ENCODE measurements at regions not wholly inside any gene's neighbourhood (a gene's known extent, or its start where the extent isn't known, plus 50 kb on each side); places are given as distances from the start of the nearest gene placed in this dataset.

DNA sequence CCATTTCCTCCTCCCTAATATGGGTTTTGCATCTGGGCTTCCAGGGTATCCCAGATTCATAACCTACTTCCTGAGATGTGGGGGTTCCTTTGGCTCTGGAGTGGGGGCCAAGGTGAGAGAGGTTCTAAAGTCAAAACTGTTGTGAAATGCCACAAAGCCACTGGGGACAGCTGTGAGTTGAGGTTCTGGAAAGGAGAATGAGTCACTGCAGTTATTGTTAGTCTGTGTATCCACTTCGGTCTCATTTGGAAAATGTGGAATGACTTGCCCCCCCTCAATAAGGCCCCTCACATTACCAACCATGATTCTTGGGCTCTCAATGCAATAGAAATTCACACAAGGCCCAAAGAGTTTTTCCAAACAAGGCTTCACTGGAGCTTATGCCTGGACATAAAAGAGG lies 51.1 kb upstream of the LGALSL start:
- no peak for ATAC-seq
- TF ChIP-seq ESRRG (CRISPR knock-in tag; IDR thresholded peaks at IDR 0.05) (no peak), PATZ1 (CRISPR knock-in tag; IDR thresholded peaks at IDR 0.05; ENCODE audit: borderline replicate concordance) (no peak), BACH2 (CRISPR knock-in tag; IDR thresholded peaks at IDR 0.05; ENCODE audit: borderline replicate concordance) (no peak), ZC3H10 (CRISPR knock-in tag; IDR thresholded peaks at IDR 0.05) (no peak), TCF4 (CRISPR knock-in tag; IDR thresholded peaks at IDR 0.05; ENCODE audit: borderline replicate concordance) (no peak)

- no peak for ATAC-seq
- TF ChIP-seq OSR1 (CRISPR knock-in tag; IDR thresholded peaks at IDR 0.05) (no peak), CSDC2 (CRISPR knock-in tag; IDR thresholded peaks at IDR 0.05) (no peak), BACH2 (CRISPR knock-in tag; IDR thresholded peaks at IDR 0.05; ENCODE audit: borderline replicate concordance) (no peak), ZFP30 (CRISPR knock-in tag; IDR thresholded peaks at IDR 0.05) (no peak), ZNF565 (CRISPR knock-in tag; conservative IDR thresholded peaks at IDR 0.05; ENCODE audit: low read depth) (no peak), POU6F1 (CRISPR knock-in tag; IDR thresholded peaks at IDR 0.05; ENCODE audit: borderline replicate concordance, low read depth) (no peak), ZNF8 (CRISPR knock-in tag; IDR thresholded peaks at IDR 0.05) (no peak), TSHZ2 (CRISPR knock-in tag; IDR thresholded peaks at IDR 0.05) (no peak), ARNTL (CRISPR knock-in tag; IDR thresholded peaks at IDR 0.05; ENCODE audit: borderline replicate concordance, low read depth) (no peak), TOX (CRISPR knock-in tag; IDR thresholded peaks at IDR 0.05; ENCODE audit: borderline replicate concordance) (no peak), ZC3H10 (CRISPR knock-in tag; IDR thresholded peaks at IDR 0.05) (no peak), PATZ1 (CRISPR knock-in tag; IDR thresholded peaks at IDR 0.05; ENCODE audit: borderline replicate concordance) (no peak), ESRRG (CRISPR knock-in tag; IDR thresholded peaks at IDR 0.05) (no peak), ISL1 (CRISPR knock-in tag; IDR thresholded peaks at IDR 0.05) (no peak), ZNF70 (CRISPR knock-in tag; IDR thresholded peaks at IDR 0.05) (no peak), ZFP3 (CRISPR knock-in tag; IDR thresholded peaks at IDR 0.05) (no peak)
- TF ChIP-seq, protein P1, sequence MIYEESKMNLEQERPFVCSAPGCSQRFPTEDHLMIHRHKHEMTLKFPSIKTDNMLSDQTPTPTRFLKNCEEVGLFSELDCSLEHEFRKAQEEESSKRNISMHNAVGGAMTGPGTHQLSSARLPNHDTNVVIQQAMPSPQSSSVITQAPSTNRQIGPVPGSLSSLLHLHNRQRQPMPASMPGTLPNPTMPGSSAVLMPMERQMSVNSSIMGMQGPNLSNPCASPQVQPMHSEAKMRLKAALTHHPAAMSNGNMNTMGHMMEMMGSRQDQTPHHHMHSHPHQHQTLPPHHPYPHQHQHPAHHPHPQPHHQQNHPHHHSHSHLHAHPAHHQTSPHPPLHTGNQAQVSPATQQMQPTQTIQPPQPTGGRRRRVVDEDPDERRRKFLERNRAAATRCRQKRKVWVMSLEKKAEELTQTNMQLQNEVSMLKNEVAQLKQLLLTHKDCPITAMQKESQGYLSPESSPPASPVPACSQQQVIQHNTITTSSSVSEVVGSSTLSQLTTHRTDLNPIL (CRISPR knock-in tag; IDR thresholded peaks at IDR 0.05; ENCODE audit: low read depth) = no peak
These were observed 50.5 kb upstream of the LGALSL start for GRCh38 chr2:64403426-64403825.

GRCh38 chr2:64404002-64404731 lies 49.8 kb upstream of the LGALSL start:
- no peak; the same call in 2 of the 3 replicates for ATAC-seq
- TF ChIP-seq ZFP30 (CRISPR knock-in tag; IDR thresholded peaks at IDR 0.05) (no peak), GLIS3 (CRISPR knock-in tag; IDR thresholded peaks at IDR 0.05) (no peak), TOX (CRISPR knock-in tag; IDR thresholded peaks at IDR 0.05; ENCODE audit: borderline replicate concordance) (no peak), SNAI2 (CRISPR knock-in tag; IDR thresholded peaks at IDR 0.05) (no peak), ZFP3 (CRISPR knock-in tag; IDR thresholded peaks at IDR 0.05) (no peak)

All from SK-N-SH treated with all-trans-retinoic acid at 6 μM for 48 hours (cell line).